ENCODE measurements at regions not wholly inside any gene's neighbourhood (a gene's known extent, or its start where the extent isn't known, plus 50 kb on each side); places are given as distances from the start of the nearest gene placed in this dataset.
"Not testable (repeated sequence)": the region's sequence is repeated elsewhere in the genome, so short reads cannot be mapped to it uniquely, and the experiment has no call there.

GRCh38 chr7:56291-56913 lies 136.0 kb upstream of the FAM20C start:
- DNase-seq: no peak

DNA sequence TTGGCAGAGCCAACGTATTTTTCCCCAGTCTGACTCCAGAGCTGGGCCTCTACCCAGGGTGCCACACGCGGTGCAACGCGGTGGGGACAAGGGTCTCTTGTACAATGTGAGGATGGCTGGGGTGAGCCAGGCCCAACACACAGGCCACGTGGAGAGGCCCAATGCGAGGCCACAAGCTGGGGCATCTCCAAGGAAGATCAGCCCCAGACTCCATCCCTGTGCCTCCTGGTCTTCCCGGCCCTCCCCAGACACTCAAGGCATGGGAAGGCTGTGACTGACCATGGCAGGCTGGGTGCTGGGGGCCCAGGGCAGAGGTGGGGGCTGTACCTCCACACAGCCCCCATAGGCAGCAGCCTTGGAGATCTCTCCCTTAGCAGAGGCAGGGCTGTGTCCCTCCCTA lies 135.3 kb upstream of the FAM20C start:
- no peak for DNase-seq

GRCh38 chr7:57482-58255 lies 134.7 kb upstream of the FAM20C start:
- no peak for DNase-seq

DNA sequence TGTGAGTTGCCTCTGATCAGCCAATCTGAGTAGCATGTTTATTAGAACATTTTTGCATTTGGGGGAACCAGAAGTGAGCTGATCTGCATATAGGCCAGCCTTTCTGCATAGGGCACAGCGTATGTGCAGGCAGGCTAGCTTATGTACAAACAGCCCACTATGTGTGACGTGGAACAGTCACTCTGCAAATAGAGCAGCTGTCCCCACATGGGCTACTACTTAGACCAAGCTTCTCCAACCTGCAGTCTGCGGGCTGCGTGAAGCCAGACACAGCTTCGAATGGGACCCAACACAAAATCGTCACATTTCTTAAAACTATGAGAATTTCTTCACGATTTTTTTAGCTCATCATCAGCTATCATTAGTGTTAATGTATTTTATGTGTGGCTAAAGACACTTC lies 134.1 kb upstream of the FAM20C start:
- DNase-seq: no peak

DNA sequence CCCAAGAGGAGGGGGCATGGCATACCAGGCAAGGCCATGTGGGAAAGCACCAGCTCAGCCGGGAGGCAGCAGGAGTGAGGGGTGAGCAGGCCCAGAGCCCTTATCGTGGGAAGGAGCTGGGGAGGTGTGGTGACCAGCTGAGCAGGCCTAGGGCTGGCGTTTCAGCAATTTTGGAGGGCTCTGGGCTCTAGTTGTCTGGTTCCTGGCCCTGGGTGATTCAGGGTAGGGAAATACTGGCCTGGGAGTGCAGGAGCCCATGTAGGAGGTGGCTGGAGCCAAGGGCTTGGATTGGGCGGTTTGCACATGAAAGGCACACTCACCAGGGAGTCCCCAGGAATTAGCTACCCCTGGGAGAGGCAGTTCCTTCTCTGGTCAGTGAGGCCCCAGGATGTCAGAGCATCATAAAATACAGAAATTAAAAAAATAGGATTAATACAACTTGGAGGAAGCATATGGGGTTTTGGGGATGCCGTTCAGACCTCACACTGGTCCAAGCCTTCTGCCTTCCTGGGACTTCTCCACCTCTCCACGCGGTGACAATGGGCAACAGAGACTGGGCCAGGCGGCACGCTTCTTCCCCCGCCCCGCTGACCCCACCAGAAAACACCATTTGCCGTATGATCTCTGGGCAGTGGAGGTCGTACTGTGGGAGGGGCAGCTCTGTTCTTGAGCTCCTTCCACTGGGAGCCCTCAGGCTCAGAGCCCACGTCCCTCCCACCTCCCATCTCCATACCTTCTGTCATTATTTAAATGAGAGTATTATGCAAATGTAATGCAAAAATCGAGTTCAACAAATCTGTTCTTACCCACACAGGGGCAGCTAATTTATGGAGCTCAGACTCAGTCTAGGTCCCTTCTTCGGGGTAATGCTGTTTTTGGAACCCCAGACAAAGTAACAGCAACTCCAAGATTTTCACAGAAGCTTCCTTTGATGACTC lies 133.0 kb upstream of the FAM20C start:
- no peak for DNase-seq

DNA sequence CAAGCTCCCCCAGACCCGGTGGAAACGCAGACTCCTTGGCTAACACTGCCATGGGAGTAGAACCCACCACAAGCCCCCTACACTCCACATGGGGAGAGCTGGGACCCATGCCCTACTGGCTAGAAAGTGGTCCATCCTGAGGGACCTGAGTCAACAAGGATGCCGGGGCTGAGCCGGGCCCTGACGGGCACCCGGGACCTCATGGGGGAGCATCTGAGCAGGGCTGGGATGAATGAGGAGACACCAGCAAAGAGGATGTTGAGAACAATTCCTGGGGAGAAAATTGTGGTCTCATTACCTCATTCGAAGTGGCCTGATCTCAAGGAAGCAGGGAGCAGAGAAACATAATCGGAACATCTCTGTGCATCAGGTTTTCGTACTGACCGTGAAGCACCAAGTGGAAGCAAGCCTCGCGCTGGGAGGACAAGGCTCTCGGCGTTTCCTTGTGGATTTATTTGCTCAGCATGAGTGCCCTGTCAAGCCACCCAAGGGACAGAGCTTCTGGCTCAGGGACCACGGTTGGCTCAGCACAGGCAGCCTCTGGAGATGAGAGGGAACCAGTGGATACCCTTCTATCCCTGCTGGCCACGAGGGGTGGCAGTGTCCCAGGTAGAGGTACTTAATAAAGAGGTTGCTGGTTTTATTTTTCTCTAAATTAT lies 132.2 kb upstream of the FAM20C start:
- DNase-seq: no peak

DNA sequence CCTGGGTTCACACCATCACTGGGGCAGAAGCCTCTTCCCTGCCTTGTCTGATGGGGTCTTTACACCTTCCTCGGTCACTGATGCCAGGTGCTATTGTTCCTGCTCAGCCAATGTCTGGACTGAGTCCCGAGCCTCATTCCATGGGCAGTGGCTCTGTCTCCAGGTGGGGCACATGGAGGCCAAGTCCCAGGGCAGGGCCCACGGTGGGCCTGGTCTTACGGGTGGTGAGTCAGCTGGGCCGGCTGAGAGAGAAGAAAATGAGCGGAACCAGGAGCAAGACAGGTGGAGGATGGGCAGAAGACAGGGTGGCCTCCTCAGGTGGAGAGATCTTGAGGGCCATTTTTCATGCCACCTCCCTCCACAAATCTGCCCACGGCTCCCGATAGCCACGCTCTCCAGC lies 131.7 kb upstream of the FAM20C start:
- no peak for DNase-seq

- no peak for DNase-seq
These were observed 131.3 kb upstream of the FAM20C start for GRCh38 chr7:61111-61510.

- DNase-seq: no peak
These were observed 130.6 kb upstream of the FAM20C start for GRCh38 chr7:61576-62360.

- DNase-seq: no peak
These were observed 129.8 kb upstream of the FAM20C start for GRCh38 chr7:62361-63116.

- no peak for DNase-seq
These were observed 129.3 kb upstream of the FAM20C start for GRCh38 chr7:63117-63480.

GRCh38 chr7:63521-64021 lies 128.8 kb upstream of the FAM20C start:
- peak; percentile 10 for DNase-seq

DNA sequence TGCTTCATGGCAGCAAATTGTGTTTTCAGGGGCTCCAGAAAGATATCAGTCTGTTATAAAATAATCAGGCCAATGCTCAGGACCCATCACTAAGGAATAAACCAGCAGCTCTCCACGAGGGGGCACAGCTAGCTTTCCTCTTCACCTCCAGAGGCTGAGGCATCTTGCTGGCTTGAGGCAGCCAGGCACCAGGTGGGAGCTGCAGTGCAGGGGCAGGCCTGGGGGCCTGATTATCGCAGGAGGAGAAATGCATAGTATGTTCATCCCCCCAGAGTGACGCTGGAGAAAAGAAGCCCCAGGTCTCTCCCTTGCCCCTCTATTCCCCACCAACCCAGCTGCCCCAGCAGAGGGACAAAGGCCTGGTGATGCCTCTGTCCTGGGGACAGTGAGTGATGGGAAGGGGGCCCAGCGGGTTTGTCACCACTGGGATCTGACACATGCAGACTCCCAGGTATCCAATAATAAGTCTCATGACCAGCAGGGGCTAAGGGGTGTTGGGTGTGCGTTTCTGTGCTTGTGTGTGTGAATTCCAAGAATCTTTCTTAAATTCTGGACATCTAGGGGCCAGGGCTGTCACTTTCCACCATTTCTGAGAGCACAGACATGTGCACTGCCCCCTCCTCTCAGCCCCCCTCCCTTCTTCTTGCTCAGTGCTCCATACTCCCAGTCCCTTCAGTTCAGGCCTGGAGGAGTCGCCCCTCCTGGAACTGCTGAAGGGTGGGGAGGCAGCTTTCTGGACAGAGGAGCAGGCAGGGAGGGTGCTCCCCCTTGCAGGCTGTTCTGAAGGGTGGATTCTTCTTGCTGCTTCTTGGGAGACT lies 128.1 kb upstream of the FAM20C start:
- DNase-seq: peak; percentile 50

GRCh38 chr7:64916-65341 lies 127.4 kb upstream of the FAM20C start:
- DNase-seq: no peak

DNA sequence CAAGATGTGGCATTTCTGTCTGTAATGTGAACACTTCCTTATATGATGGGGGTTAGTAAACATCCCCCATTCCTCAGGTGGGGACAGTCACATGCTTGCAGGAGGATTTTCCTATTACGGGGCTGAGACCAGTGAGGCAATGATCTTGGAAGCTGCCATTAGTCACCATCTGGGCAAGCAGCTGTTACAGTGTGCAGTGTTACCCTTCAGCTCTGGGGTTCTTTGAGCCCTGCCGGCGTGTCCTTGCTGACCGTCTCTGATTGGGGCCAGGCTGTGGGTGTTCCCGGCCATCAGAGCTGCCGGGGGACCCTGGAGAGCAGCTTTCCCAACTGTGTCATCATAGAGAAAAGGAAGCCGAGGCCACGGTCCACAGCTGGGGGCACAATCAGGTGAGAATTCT lies 126.8 kb upstream of the FAM20C start:
- DNase-seq: no peak

- no peak for DNase-seq
These were observed 126.1 kb upstream of the FAM20C start for GRCh38 chr7:66296-66695.

DNA sequence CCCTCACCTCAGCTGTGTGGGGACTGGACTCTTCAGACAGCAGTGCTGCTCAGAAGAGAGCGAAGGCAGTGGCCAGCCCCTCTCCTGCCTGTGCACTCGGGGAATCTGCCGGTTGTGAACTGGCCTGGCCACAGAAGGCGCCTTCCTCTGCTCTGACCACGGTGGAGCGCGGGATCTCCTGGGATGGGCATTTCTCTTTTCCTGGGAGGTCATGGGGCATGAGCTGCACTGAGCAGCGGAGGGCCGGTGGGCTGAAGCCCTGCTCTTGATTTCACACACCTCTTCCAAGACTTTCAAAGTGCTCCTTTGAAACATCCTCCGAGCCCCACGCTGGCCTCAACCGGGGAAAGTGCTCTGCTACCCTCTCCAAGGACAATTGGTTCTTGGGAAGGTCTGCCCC lies 125.6 kb upstream of the FAM20C start:
- no peak for DNase-seq

- DNase-seq: no peak
These were observed 124.5 kb upstream of the FAM20C start for GRCh38 chr7:67661-68395.

DNA sequence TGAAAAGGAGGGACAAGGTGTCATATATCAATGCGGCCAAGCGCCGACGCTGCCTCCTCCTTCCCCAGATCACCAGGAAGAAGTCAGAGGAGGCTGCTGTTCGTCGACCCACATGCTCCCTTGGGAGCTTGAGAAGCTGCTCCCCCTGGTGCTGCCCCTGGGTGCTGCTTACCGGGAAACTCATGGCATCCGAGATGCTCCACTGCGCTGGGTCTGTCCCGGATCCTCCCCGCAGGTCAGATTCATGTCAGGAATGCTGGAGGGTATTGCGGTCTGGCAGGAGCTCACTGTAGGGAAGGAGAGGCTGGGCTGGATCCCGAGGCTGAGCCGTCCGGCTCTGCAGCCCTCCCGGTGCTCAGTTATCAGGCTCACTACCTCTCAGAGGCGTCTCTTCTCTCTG lies 123.7 kb upstream of the FAM20C start:
- DNase-seq: no peak

DNA sequence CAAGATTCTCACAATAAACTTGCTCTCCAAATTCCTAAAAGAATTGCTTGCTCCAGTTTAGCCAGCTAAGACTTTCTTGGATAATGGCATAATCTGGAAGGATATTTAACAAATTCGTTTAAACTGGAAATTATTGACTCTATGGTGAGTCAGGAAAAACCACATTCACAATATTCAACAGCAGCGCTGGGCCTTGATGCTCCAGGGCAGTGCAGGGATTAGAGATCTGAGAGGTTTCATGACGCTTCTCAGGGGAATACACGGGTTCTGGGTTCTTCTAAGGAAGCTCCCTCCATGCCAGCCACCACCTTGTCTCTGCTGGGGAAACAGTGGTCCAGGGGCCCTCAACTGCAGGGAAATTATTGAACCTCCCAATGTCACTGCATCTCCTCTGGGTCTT lies 123.3 kb upstream of the FAM20C start:
- not testable (repeated sequence) for DNase-seq
